ENCODE measurements at regions not wholly inside any gene's neighbourhood (a gene's known extent, or its start where the extent isn't known, plus 50 kb on each side); places are given as distances from the start of the nearest gene placed in this dataset.
A peak's percentile ranks its signal among the peaks of the same experiment; 100 is the strongest.

DNA sequence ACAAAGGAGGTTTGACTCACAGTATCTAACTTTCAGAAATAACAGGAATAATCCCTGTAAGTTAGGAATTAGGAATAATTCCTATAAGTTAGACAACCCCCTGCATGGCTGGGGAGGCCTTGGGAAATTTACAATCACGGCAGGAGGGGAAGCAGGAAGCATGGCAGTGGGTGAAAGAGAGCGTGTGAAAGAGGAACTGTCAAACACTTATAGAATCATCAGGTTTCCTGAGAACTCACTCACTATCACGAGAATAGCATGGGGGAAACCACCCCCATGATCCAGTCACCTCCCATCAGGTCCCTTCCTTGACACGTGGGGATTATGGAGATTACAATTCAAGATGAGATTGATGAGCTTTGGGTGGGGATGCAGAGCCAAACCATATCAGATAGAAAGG, 385.5 kb downstream of the IL20RB start:
- Histone ChIP-seq H3K4me3 (ENCODE audit: low read depth, low read length) (no peak overlapping the region), H3K9me3 (ENCODE audit: severe bottlenecking) (no peaks in the 10 kb centered on the region), H3K27me3 (ENCODE audit: insufficient read depth, low read depth, severe bottlenecking) (no peaks in the 10 kb centered on the region), H3K27ac (no peak overlapping the region), H3K36me3 (no peaks in the 10 kb centered on the region)
- DNase-seq, result peak; percentile 13
- TF ChIP-seq, protein P1, sequence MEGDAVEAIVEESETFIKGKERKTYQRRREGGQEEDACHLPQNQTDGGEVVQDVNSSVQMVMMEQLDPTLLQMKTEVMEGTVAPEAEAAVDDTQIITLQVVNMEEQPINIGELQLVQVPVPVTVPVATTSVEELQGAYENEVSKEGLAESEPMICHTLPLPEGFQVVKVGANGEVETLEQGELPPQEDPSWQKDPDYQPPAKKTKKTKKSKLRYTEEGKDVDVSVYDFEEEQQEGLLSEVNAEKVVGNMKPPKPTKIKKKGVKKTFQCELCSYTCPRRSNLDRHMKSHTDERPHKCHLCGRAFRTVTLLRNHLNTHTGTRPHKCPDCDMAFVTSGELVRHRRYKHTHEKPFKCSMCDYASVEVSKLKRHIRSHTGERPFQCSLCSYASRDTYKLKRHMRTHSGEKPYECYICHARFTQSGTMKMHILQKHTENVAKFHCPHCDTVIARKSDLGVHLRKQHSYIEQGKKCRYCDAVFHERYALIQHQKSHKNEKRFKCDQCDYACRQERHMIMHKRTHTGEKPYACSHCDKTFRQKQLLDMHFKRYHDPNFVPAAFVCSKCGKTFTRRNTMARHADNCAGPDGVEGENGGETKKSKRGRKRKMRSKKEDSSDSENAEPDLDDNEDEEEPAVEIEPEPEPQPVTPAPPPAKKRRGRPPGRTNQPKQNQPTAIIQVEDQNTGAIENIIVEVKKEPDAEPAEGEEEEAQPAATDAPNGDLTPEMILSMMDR (IDR thresholded peaks at IDR 0.05; ENCODE audit: low read depth, low read length), result no peak

DNA sequence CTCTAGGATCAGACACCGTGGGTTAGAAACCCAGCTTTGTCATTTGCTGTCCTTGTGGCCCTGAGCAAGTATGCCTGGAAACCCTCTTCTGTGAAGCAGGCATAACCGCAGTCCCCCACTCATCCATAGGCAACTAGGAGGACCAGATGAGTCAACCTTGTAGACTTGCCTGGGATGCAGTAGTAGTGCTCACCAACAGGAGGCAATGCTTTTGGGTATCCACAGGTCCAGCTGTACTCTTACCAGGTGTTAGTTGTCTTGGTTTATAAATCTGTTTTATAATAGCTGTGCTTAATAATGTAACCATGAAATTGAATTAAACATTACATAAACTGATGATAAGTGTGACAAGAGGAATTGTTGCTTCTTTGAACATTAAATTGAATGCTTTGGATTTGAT, 389.3 kb downstream of the IL20RB start:
- Histone ChIP-seq H3K27me3 (ENCODE audit: insufficient read depth, low read depth, severe bottlenecking) (no peaks in the 10 kb centered on the region), H3K9me3 (ENCODE audit: severe bottlenecking) (no peaks in the 10 kb centered on the region), H3K4me3 (ENCODE audit: low read depth, low read length) (no peak overlapping the region), H3K27ac (no peak overlapping the region), H3K36me3 (no peaks in the 10 kb centered on the region)
- TF ChIP-seq, protein P1 (IDR thresholded peaks at IDR 0.05; ENCODE audit: low read depth, low read length), result peak; percentile 42; the same call in 1 of the 2 replicates
- no peak for DNase-seq

DNA sequence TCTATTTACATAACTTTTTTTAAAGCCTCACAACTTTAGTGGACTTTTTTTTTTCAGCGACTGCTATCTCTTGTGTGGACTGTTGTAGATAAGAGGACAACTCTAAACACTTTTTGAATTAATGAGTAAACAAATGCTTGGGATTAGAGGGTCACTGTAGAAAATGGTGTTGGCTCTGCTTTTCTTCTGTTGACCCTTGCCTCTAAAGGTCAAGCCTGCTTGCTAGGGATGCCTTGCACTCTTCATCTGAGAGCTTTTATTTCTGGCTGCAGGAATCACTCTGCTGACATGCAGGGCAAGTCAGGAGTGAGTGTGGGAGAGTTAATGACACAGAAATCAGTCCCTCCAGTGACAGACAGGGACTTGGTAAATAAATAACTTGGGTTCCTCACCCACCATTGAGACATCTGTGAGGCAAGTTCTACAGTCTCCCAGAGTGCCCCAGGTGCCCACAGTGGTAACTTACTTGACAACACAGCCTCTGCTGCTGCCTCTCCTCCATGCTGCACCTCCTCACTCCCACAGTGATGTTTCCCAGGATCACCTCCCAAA, 390.1 kb downstream of the IL20RB start:
- no peak overlapping the region for H3K4me3 ChIP-seq (ENCODE audit: low read depth, low read length)
- no peaks in the 10 kb centered on the region for H3K9me3 ChIP-seq (ENCODE audit: severe bottlenecking)
- no peaks in the 10 kb centered on the region for H3K36me3 ChIP-seq
- TF ChIP-seq, protein P1 (IDR thresholded peaks at IDR 0.05; ENCODE audit: low read depth, low read length), result no peak
- DNase-seq, result no peak
- H3K27ac ChIP-seq, result no peak overlapping the region
- no peaks in the 10 kb centered on the region for H3K27me3 ChIP-seq (ENCODE audit: insufficient read depth, low read depth, severe bottlenecking)

DNA sequence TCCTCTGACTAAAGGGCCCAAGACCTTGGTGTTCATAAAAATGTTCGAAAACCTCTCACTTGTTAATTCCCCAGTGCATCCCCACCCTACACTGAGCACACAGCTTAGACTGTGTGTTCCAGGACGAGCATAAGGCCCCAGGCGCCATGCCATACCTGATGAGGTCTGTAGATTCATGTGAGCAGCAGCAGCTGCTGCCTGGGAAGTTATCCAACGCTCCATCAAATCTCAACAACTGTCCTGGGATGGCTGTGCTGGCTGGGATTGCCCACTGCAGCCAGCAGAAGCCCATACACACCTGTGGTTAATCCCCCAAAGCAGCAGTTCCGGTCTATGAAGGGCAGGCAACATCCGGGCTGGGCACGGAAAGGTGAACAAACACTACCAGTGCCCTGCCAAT, 391.2 kb downstream of the IL20RB start:
- Histone ChIP-seq H3K4me3 (ENCODE audit: low read depth, low read length) (no peak overlapping the region), H3K9me3 (ENCODE audit: severe bottlenecking) (no peaks in the 10 kb centered on the region), H3K36me3 (no peaks in the 10 kb centered on the region), H3K27me3 (ENCODE audit: insufficient read depth, low read depth, severe bottlenecking) (no peaks in the 10 kb centered on the region), H3K27ac (no peak overlapping the region)
- TF ChIP-seq, protein P1 (IDR thresholded peaks at IDR 0.05; ENCODE audit: low read depth, low read length), result no peak
- DNase-seq, result no peak

DNA sequence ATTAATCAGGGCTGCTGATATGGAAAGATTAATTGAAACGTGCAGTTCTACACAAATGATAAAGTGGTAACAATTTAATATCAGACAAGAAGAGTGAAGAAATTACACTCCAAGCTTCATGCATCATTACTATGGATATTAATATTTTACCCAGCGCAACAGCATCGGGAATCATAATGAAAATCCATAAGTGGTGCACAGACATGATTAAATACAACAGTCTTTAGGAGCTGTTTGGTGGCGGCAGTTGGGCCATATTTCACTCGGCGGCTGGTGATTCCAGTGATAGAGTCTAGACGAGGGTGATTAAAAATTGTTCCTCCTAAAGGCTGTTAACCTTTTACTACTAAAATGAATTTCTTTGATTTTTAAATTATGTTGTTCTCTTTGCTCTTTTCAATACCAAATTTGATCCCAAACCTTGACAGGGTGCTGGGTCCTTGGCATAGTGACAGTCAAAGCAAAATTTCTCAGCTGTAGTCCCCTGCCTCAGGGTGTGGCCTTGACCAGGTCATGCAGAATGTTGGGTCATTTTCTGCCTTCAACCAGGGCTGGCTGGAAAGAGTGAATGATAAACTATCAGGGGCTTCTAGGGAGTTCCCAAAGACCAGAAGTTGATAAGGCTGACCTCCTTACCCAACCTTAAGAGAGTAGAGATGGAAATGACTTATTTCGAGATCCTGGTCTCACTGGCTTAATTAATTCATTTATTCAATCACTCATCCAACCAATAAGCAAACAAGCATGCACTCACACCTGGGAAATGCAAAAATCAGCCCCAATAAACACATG, 392.0 kb downstream of the IL20RB start:
- Histone ChIP-seq H3K27ac (no peak overlapping the region), H3K4me3 (ENCODE audit: low read depth, low read length) (no peak overlapping the region), H3K36me3 (no peaks in the 10 kb centered on the region), H3K27me3 (ENCODE audit: insufficient read depth, low read depth, severe bottlenecking) (no peaks in the 10 kb centered on the region), H3K9me3 (ENCODE audit: severe bottlenecking) (no peaks in the 10 kb centered on the region)
- TF ChIP-seq, protein P1 (IDR thresholded peaks at IDR 0.05; ENCODE audit: low read depth, low read length), result no peak
- DNase-seq, result no peak
